ENCODE measurements at regions not wholly inside any gene's neighbourhood (a gene's known extent, or its start where the extent isn't known, plus 50 kb on each side); places are given as distances from the start of the nearest gene placed in this dataset.

GRCh38 chr6:82751718-82752117 is 313.9 kb downstream of the UBE3D start:
- no peak for TF ChIP-seq CTCF (IDR thresholded peaks at IDR 0.05; ENCODE audit: insufficient read depth, low read depth, low read length)
- no peak for TF ChIP-seq EZH2 (IDR thresholded peaks at IDR 0.05; ENCODE audit: insufficient read depth, low read length)
